Psoas muscle (tissue), 7 donors: ENCODE measurements at regions not wholly inside any gene's neighbourhood (a gene's known extent, or its start where the extent isn't known, plus 50 kb on each side); places are given as distances from the start of the nearest gene placed in this dataset.

Experiments used
- ATAC-seq, 4 donors: fragments of 200-7000 bp; cut with Tn5 transposase; one replicate each; pipeline ENCODE4 v1.9.1; 2020; ENCODE audit warnings: moderate library complexity in 3 of 4, mild to moderate bottlenecking in 2 of 4
- DNase-seq, 2 donors: peaks; one replicate each; pipeline ENCODE4 v3.0.0-alpha.2; 2020
- H3K27ac ChIP-seq: fragments of 200-600 bp; one replicate; pipeline ENCODE4 v1.8.0; 2022
- H3K27me3 ChIP-seq, 3 donors: fragments of 200-600 bp in 1 of 3; one replicate each; pipeline versions ENCODE4 v1.6.1 to v1.8.0; 2013 to 2022; ENCODE audit warnings: low read length in 2 of 3, mild to moderate bottlenecking in 2 of 3, moderate library complexity in 1 of 3; ENCODE audit not compliant: insufficient read depth in 3 of 3
- H3K36me3 ChIP-seq, 2 donors: fragments of 200-600 bp in 1 of 2; one replicate each; pipeline versions ENCODE4 v1.6.1 to v1.8.0; 2013 to 2022; ENCODE audit warnings: low read depth in 1 of 2, mild to moderate bottlenecking in 1 of 2, moderate library complexity in 1 of 2; ENCODE audit not compliant: insufficient read depth in 1 of 2
- H3K4me1 ChIP-seq: fragments of 200-600 bp; one replicate; pipeline ENCODE4 v1.8.0; 2022
- H3K4me3 ChIP-seq: fragments of 200-600 bp; one replicate; pipeline ENCODE4 v1.8.0; 2022; ENCODE audit warnings: mild to moderate bottlenecking
- H3K9me3 ChIP-seq: fragments of 200-600 bp; one replicate; pipeline ENCODE4 v1.8.0; 2022
- WGBS, 3 donors: extraction: QIAGEN DNeasy Blood & Tissue Kit; methylation state at CpG; one replicate each; pipeline versions ENCODE4 v1.1.6 to v1.1.7; 2013; 5-methylcytosine and 5-hydroxymethylcytosine counted together
- intact Hi-C, 2 donors: fragments of 100-400 bp; cut with DNase I; formaldehyde crosslinking; loops; one replicate each; pipeline versions ENCODE4 v1.11.0 to v1.14.2; 2022
- TF ChIP-seq, protein P1 (sequence below): fragments of 200-600 bp; IDR thresholded peaks from one replicate; pipeline ENCODE4 v1.8.0; 2022; ENCODE audit warnings: antibody characterized with exemption
- donor health status: healthy with polysubstance abuse.
- donor health status: DM: no; HTN: no; CAD: no; lungs with moderate emphysema.
- donor health status: Bipolar disorder and iron deficiency.
- donor health status: healthy.
- donor health status: DM: yes; HTN: yes; CAD: no.
- donor health status: DM: no; HTN: no; CAD: no.
- donor health status: DM: yes; HTN: yes; CAD: no.

DNA sequence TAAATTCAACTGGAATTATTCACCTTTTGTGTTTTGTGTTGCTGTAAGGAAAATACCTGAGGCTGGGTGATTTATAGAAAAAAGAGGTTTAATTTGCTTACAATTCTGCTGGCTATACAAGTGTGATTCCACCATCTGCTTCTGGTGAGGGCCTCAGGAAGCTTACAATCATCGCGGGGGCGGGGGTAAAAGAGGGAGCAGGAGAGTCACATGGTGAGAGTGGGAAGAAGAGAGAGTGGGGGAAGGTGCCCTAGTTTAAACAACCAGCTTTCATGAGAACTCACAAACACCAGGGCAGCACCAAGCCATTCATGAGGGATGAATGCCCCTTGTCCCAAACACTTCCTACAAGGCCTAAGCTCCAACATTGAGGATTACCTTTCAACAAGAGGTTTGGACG lies 760.7 kb upstream of the PCDH9 start:
- no peaks in the 10 kb centered on the region for H3K36me3 ChIP-seq
- no peaks in the 10 kb centered on the region for H3K4me1 ChIP-seq
- no peaks in the 10 kb centered on the region for H3K9me3 ChIP-seq
- WGBS, 3 donors = 80 to 95% (median 91%) methylated on average over 4 of the region's 4 CpGs
- DNase-seq (no peak), ATAC-seq (no peak)
- no peak overlapping the region for H3K27ac ChIP-seq
- TF ChIP-seq, protein P1, sequence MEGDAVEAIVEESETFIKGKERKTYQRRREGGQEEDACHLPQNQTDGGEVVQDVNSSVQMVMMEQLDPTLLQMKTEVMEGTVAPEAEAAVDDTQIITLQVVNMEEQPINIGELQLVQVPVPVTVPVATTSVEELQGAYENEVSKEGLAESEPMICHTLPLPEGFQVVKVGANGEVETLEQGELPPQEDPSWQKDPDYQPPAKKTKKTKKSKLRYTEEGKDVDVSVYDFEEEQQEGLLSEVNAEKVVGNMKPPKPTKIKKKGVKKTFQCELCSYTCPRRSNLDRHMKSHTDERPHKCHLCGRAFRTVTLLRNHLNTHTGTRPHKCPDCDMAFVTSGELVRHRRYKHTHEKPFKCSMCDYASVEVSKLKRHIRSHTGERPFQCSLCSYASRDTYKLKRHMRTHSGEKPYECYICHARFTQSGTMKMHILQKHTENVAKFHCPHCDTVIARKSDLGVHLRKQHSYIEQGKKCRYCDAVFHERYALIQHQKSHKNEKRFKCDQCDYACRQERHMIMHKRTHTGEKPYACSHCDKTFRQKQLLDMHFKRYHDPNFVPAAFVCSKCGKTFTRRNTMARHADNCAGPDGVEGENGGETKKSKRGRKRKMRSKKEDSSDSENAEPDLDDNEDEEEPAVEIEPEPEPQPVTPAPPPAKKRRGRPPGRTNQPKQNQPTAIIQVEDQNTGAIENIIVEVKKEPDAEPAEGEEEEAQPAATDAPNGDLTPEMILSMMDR = no peak
- intact Hi-C loops = no loop called here
- no peaks in the 10 kb centered on the region for H3K27me3 ChIP-seq
- H3K4me3 ChIP-seq = no peak overlapping the region

DNA sequence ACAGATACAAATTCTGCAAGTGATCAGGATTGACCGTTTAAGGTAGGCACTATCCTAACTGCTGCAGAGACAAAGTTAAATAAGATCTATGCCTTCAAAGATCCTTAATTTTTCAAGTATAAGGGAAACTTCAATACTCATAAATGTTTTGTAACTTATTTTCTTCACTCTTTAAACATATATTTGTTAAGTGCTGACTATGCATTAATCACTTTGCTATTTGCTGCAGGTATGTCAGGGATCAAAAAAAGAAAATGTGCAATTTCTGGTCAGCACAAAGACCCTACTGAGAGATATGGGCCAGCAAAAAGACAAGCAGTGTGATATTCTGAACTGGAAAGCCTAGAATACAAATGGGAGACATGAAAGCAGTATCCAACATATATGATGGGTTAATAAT lies 756.1 kb upstream of the PCDH9 start:
- TF ChIP-seq, protein P1 = no peak
- Histone ChIP-seq H3K27me3 (no peaks in the 10 kb centered on the region), H3K4me3 (no peak overlapping the region), H3K9me3 (no peaks in the 10 kb centered on the region), H3K36me3 (no peaks in the 10 kb centered on the region), H3K27ac (no peak overlapping the region), H3K4me1 (no peaks in the 10 kb centered on the region)
- WGBS, 3 donors = 90 to 92% (median 92%) methylated on average over 1 of the region's 1 CpG
- no peak for ATAC-seq
- DNase-seq = no peak
- intact Hi-C loops = no loop called here

DNA sequence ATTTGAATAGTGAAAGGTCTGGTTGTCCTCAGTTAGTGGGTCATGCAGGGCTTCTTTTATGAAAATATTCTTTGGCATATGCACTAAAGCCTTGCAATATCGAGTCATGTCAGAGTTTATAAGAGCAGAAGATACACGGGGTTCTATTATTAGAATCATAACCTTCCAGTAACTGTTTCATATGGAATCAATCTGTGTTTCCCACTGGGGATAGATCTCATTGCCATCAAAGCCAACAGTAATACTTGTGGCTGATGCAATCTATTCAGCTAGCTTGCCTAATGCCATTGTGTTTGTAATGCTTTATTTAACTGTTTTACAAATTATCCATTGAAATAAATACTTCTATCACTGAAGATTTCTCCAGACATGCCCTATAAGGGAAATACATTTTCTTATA lies 746.9 kb upstream of the PCDH9 start:
- 58 to 76% (median 61%) methylated on average over 2 of the region's 2 CpGs for WGBS, 3 donors
- ATAC-seq = no peak
- no peak overlapping the region for H3K27ac ChIP-seq
- H3K4me1 ChIP-seq = no peaks in the 10 kb centered on the region
- no peak for DNase-seq
- no peaks in the 10 kb centered on the region for H3K36me3 ChIP-seq
- no peaks in the 10 kb centered on the region for H3K27me3 ChIP-seq
- no peak overlapping the region for H3K4me3 ChIP-seq
- H3K9me3 ChIP-seq = no peaks in the 10 kb centered on the region
- TF ChIP-seq, protein P1 = no peak
- intact Hi-C loops = no loop called here

DNA sequence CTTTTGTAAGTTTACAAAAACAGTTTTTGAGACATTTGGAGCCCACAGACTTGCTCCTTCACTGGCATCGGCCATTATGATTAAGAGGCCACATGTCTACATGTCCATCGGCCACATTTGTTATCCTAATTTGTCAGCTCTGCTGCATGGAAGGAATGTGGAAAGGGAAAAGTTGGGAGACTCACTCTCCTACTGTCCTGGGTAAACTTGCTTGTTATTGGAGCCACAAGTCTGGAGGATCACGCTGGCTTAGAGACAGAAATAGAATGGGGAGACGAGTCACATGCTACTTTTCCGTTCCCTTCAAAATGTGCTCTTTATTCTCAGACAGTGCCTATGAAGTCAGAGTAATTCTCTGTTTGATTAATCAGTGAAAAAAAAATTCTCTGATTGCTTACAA lies 741.2 kb upstream of the PCDH9 start:
- no peaks in the 10 kb centered on the region for H3K9me3 ChIP-seq
- H3K36me3 ChIP-seq = no peaks in the 10 kb centered on the region
- H3K27ac ChIP-seq = no peak overlapping the region
- H3K4me3 ChIP-seq = no peak overlapping the region
- intact Hi-C loops = no loop called here
- DNase-seq = no peak
- H3K27me3 ChIP-seq = no peaks in the 10 kb centered on the region
- no peak for ATAC-seq
- TF ChIP-seq, protein P1 = no peak
- H3K4me1 ChIP-seq = no peaks in the 10 kb centered on the region
- 69 to 79% (median 74%) methylated on average over 5 of the region's 5 CpGs for WGBS, 3 donors

DNA sequence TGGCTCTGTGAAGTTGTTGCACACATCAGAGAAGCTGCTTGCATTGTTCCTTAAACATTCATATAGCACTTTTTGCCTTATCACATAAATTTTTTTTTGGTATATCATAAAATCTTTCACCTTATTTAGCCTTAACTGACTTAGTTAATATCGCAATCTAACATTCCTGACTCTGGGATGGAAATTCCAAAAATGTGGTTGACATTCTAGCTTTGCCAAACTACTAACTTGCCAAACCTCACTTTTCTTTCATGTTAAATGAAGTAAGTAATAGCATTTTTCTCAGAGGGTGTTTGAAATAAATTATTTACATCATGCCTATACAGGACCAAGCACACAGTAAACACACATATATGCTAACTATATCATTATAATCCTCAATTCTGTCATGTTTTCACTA lies 736.9 kb upstream of the PCDH9 start:
- H3K4me3 ChIP-seq = no peak overlapping the region
- 68 to 82% (median 74%) methylated on average over 1 of the region's 1 CpG for WGBS, 3 donors
- H3K27me3 ChIP-seq = no peaks in the 10 kb centered on the region
- no peaks in the 10 kb centered on the region for H3K36me3 ChIP-seq
- no peak overlapping the region for H3K27ac ChIP-seq
- no peak for ATAC-seq
- DNase-seq = no peak
- TF ChIP-seq, protein P1 = no peak
- no peaks in the 10 kb centered on the region for H3K4me1 ChIP-seq
- no peaks in the 10 kb centered on the region for H3K9me3 ChIP-seq
- intact Hi-C loops = no loop called here
